ENCODE measurements at regions not wholly inside any gene's neighbourhood (a gene's known extent, or its start where the extent isn't known, plus 50 kb on each side); places are given as distances from the start of the nearest gene placed in this dataset.

DNA sequence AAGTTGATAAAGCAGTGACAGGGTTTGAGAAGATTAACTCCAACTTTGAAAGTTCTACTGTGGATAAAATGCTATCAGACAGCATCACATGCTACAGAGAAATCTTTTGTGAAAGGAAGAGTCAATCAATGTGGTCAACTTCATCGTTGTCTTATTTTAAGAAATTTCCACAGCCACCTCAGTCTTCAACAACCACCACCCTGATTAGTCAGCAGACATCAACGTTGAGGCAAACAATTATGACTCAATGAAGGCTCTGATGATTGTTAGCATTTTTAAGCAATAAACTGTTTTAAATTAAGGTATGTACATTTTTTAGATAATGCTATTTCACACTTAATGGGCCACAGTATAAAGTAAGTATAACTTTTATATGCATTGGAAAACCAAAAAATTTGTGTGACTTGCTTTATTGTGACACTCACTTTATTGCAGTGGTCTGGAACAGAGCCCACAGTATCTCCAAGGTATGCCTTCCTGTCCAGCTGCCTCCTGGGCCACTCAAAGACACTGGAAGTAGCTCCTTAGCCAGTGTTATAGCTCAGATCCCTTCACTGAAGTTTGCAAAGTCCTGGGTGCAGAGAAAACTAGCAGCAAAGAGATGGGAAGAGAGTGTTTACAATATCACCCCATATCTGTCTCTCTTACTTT, 293.1 kb downstream of the ARHGAP12 start:
- DNase-seq: no peak

DNA sequence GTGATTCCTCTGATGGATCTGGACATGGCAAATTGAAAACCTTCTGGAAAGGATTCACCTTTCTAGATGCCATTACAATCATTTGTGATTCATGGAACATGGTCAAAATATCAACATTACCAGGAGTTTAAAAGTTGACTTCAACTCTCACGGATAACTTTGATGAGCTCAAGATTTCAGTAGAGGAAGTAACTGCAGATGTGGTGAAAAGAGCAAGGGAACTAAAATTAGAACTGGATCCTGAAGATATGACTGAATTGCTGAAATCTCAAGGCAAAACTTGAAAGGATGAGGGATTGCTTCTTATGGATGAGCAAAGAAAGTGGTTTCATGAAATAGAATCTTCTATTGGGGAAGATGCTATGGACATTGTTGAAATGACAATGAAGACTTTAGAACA, 293.6 kb downstream of the ARHGAP12 start:
- DNase-seq: no peak

DNA sequence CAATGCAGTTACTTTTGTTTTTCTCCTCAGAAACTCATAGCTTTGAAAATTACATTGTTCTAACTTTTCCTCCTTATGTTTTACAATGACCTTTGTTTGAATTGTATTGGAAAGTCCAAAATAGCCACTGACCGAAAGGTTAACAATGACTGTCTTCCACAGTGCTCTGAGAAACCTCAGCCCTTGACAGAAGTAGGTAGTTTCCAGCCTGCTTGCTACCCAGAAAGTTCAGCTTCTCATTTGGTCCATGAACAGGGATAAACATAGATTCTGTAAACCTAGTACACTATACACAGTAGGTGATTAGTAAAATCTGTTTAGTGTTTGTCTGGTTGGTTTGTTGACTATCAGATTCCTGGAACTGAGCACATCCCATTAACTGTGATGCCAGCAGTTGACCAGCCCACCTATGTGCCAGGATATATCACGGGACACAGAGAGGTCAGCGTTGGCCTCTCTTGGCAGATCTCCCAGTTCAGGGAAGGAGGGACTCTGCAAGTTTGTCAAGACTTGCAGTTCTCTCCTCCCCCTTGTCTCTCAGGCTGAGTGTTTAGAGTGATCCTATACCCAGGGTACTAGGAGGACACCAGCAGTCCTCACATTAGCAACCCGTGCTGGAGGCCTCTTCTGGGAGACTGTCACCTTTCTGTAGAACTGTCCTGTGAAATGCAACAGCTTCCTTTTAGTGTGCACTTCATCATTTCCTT, 297.6 kb downstream of the ARHGAP12 start:
- no peak for DNase-seq

DNA sequence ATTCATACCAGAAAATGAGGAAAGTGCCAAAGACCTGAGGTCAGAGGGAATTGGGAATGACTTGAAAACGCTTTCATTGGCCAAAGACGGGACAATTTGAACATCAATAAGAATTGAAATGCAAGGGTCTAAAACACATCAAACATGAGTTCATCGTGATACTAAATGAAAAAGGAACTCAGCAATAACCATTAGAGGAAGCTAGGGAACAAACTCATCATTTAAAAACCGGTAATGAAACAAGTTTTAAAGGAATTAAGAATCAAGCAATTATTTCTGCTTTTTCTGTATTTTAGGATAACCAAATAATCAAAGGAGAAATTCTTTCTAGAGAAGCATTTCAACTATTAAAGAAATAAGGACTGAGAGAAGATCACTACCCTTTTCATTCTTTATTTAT, 303.1 kb downstream of the ARHGAP12 start:
- DNase-seq: no peak

DNA sequence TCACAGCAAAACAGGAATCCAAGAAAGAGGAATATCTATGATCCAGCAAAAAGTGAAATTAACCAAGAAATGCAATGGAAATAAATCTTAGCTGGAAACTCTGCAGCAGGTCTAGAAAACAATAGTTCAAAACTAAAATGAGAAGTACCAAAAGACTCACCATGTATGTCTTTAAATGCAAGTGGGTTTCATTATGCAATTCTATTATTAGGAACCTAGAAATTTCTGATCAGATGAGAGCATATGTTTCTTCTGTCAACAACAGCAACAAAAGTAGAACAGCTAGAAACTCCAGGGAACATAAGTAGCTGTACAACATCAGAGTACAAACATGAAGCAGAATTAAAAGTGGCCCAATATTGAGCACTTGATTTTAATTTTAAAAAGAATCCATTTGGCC, 304.0 kb downstream of the ARHGAP12 start:
- no peak for DNase-seq

DNA sequence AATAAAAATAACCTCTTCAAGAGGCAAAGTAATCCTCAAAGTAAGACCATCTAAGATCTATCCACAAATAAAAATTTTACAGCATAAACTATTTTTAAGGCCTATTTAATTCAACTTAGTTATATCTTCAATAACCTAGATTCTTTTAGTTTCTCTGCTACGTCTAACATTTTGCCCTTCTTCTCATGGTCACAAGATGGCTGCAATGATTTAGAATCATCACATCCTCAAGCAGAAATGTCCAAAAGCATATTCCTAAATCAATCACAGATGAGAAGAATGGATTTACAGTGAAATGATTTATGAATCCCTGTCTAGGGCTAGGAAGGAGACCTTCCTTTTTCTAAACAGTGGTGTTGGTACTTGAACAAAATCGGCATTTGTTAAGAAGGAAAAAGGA, 304.7 kb downstream of the ARHGAP12 start:
- DNase-seq: no peak

DNA sequence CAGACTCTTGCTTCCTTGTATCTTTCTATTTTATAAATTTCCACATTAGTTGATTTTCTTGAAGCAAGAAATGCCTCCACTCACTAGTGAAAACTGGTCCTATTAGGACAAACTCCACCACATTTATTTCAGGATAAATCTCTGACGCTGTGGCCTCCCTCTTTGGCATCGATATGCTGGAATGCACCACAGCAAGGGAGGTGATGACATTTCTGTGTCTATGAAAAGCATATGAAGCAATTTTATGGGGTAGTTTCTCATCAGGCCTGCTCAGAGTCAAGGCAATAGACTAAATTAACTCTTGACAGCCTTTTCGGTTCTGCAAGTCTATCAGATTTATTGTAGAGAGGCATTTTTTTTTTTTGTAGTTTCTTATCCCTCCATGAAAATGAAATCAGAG, 304.4 kb downstream of the ZEB1 start:
- DNase-seq: no peak

DNA sequence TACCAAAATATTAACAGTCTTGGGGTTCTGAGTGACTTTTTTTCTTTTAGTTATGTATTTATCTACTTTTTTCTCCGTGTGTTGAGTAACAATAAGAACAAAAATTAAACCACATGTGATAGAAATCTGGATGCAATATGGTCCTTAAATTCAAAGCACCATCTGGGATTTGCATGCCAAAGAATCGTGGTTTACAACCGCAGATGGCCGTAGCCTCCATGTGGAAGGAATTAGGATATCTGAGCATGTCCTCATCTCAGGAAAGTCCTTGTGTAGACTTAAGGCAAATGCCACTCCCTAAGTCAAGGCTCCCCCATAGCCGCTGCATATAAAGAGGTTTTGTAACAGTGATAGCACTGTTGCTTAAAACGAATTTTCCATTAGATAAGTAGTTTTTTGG, 304.0 kb downstream of the ZEB1 start:
- no peak for DNase-seq

DNA sequence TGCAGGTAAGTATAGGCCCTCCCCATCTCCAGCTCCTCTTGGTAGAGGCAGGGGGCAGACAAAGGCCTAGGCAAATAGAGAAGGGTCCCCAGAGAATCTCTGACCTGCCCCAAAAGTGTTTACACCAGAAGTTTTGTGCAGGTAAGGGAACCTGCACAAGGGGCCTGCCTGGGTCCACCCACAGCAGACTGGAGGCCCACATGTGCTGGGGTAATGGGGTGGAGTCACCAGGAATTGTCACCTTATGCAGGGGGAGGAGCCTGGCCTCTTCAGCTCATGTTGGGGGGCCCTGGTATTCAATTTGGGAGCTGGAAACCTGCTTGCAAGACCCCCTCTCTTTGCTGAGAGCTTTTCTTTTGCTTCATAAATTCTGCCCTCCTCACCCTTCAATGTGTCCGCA, 302.7 kb downstream of the ZEB1 start:
- DNase-seq: no peak

DNA sequence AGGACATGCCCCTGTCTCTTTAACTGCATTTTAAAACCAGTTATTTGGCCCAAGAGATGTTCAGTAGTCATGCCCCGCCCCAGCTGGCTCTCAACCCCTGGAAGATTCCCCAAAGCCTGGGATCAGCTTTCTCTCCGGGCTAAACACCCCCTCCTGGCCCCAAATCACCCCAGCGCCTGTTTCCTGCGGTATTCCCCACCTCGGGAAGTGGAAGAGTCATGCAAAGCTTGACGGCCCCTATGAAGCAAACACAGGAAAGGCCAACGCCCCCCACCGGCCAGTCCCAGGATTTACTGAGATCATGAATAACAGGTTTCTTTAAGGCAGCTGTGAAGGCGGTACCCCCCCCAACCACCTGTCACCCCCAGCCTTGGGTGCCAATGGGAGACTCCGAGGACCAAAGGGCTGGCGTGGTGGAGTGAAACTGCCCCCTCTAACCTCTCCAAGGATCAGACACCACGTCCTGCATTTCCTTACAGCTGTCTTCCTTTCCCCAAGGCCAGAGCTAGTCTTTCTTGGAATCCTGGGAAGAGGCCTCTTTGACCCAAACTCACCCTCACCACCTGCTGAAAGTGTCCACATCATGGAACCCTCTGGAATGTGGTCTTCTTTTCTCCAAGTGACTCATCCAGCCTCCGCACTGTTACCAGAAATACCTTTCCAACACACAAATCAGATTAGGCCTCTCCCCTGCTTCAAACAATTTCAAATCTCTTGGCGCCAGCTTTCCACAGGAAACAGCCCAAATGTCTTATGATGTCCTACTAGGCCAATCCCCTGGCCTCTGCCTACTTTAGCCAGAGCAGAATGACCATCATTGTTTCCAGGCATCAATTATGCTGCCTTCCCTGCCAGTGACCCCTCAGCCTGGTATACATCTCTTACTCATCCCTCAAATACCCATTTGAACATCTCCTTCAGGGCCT, 301.5 kb downstream of the ZEB1 start:
- no peak for DNase-seq

DNA sequence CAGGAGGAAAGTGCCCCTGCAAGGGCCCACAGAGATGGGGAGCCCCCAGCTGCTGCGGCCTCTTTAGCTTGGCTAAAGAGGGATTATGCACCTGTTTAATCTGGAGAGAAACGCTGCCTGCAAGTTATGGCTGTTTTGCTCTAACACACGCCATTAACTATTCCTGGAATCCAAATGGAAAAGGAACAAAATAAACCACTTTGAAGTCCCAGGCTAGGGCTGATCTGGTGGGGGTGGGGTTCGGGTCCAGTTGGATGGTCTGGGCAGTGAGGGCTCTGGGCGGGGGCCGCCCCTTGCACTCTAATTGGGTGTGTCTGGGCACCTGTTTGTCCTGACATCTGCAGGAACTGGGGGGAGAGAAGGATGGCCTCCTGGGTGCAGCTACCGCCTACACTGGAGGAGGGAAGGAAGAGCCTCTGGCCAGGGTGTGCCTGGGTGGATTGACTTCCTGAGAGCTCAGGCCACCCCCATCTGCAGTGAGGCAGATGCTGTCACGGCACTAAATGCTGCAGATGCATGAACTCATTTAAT, 300.6 kb downstream of the ZEB1 start:
- DNase-seq: no peak

DNA sequence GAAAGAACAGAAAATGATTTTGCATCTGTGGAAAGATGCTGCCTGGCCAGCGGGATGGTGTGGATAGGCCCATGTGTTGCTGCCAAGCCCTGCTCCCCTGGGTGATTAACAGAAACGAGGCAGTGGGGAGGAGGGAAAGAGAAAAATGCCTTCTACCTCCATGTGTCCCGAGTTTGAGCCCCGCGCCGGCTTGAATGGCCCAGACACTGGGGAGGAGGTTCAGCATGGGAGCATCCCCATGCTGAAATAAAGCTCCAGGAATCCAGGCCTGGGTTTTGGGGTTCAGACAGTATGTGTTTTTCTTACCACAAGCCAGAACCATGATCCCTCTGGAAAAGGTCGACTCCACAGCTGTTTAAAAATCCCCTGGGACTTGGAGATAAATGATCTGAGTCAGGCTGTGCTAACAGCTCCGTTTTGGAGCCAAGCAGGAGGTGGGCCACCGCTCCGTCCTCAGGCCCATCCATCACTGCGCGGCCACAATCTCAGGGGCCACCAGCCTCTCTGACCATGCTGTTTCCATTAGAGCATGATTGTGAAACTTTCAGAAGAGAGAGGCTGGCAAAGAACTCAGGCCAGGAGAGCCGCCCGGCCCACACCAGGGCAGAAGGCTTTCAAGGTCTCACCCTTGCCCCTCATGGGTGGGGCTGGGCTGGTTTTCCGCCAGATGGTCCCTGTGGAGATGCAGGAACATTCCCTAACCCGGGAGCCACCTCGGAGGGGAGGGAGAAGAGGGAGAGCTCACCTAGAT, 299.7 kb downstream of the ZEB1 start:
- no peak for DNase-seq

DNA sequence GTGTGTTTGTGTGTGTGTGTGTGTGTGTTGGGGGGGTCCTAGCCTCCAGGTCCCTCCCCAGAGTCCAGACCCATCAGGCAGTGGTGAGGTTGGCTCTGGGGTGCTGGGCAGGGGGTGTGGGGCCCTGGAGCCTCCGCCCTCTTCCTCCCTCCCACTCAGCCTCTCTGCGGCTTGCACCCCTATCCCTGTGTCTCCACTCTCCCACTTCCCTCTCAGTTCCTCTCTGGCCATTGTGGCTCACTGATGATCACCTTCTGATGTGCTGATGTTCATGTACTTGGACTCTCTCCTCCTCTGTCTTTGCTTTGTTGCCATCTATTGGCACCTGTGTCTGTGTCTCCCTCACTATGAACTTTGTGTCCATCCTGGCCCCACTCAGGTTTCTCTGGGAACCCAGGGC, 298.7 kb downstream of the ZEB1 start:
- DNase-seq: no peak

DNA sequence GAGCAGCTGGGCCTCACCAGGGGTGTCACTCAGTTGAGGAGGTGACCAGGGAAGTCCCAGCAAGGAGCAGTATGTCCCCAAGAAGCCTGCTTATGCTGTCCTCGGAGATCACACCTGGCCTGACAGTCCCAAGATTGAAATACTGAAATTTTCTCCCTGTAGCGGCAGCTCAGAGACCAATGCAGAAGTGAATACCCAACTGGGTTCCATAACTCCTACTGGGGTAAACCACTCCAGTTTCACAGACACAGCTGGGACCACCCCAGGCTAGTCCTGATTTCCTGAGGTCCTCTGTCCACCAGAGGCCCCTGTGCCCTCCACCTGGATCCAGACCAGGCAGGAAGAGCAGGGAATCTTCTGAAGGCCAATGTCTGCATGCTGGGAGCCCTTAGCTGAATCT, 298.1 kb downstream of the ZEB1 start:
- DNase-seq: no peak

DNA sequence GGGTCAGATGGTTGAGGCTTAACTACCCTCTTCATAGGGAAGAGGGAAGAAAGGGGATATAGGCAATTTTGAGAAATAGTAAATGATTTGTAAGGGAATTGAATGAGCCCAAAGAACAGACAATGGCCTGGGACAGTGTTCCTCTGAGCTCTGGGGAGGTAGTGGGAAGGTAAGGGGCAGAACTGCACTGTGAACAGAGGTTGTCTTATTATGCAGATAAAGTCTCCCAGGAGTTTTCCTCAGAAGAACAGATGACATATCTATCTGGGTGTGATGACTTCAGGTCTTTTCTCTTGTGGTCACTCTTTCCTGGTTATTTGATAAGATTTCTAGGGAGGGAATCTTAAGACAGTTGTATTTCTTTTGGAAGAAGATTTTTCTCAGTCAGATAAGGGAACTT, 296.1 kb downstream of the ZEB1 start:
- DNase-seq: no peak

DNA sequence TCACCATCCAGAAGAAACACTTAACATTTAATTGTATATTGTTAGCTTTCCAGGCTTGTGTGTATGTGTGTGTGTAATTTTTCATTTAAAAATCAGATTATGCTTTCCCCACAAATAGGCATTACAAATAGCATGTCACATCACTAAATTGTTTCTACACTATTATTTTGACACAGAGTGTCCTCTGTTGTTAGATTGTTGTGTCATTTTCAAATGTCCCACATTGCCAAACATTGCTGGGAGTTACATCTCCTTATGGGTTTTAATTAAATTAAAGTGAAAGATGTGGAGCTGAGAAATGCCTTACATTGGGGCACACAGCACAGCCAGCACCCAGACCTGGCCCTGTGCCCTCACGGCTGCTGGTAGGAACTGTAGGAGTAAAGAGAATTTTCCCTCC, 295.6 kb downstream of the ZEB1 start:
- DNase-seq: no peak

DNA sequence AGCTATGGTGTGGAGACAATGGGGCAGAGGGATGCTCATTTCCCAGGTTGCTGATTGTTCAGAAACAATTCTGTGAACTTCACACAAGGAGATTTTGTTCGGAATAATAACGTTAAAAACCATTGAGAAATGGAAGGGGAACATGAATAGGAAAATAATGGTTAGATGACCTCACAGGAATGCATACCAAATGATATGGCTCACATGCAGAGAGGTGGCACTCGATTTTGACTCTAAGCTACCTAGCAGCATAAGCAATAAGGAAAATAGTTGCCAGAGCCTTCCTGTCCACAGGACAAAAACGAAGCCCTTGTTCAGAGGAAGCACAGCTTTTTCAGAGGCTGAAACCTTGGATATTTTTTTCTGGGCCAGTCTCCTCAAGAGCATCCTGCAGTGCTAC, 293.1 kb downstream of the ZEB1 start:
- DNase-seq: no peak

DNA sequence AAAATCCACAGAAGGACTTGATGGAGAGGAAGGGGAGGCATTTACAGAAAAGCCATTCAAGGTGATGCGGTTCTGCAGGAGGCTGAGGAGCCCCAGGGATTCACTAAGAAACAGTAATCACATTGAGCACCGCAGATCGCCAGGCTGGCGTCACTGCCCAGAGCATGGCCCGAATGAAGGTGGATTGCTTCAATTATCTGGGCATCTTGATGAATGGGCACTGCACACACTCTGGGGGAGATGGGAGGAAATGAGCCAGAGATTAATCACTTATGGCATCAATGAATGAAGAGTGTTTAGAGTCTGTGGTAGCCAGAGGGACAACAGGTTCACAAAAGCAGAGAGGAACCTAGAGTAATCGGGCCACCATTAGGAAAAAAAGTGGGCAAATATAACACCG, 292.1 kb downstream of the ZEB1 start:
- DNase-seq: no peak

DNA sequence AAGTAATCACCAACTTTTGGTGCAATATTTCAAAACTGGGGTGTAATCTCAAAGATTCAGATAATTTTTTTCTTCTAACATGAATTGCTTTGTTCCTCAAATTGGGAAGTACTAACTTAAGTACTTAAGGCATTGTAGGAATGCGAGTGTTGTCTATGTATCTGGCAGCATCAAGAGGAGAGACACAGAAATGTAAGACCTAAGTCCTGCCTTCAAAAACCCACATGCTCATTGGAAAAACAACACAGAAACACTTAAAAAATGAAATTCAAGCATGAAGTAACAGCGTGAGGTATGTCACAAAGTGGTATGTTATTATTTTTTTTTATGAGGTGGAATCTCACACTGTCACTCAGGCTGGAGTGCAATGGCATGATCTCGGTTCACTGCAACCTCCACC, 288.5 kb downstream of the ZEB1 start:
- no peak for DNase-seq

DNA sequence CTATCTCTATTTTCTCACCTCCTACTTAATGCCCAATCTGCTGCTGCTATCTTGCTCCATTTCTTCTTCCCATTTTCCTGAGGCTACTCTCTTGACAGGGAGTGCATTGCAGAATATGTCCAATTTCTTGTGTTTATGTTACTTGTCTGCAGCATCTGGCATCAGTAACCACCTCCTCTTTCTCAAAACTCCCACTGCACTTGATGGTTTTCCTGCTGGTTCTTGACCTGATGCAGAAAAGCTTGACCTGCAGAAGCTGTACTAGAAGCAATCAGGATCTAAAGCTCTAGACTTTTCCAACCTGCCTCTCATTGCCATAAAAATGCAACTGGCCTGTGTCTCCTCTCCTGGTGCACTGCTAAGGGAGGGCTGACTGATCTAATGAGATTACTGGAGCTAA, 287.8 kb downstream of the ZEB1 start:
- DNase-seq: no peak

DNA sequence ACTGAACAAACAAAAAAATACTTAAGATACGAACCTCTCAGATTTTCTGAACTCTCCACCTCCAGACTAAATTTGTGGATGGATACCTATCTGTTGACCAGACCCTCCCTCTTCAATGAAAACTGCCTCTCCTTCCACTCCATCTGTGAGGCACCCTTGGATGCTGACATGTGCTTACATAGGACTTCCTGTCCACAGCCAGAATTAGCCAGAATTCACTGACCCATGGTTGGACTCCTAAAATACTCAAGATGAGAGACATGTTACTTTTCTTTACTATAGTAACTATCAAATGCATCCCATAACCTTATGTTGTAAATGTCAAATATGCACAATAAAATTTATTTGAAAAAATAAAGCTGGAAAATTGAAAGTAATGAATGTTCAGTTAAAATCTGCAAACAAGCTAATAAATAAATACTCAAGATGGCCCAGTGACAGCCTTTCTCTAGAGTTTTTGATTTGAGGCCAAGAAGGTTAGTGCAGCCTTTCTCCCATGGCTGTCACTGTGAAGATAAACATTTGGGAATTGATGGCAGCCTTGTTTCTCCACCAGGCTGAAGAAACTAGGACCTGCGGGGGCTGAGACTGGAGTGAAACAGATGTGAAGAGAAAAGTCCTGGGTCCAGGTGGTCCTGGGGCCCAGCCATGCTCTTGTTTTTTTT, 287.0 kb downstream of the ZEB1 start:
- no peak for DNase-seq

DNA sequence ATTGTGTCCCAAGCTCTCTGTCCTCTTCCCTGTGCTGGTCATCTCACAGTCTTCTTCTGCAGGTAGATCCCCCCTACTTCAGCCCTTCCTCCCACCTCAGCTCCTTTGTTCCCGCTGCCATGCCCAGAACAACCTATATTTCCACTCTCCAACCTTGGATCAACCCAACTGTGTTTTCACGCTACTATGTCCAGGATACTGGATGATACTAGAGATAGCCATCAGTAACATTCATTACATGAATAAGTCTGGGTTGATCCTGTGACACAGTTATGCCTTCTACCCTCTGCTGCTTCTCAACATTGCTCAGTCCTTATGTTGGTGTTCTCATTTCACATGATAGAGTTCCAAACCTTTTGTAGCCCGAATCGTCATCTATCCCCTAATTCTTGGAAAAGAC, 286.4 kb downstream of the ZEB1 start:
- no peak for DNase-seq
